ENCODE measurements at regions not wholly inside any gene's neighbourhood (a gene's known extent, or its start where the extent isn't known, plus 50 kb on each side); places are given as distances from the start of the nearest gene placed in this dataset.
"Not testable (repeated sequence)": the region's sequence is repeated elsewhere in the genome, so short reads cannot be mapped to it uniquely, and the experiment has no call there.

DNA sequence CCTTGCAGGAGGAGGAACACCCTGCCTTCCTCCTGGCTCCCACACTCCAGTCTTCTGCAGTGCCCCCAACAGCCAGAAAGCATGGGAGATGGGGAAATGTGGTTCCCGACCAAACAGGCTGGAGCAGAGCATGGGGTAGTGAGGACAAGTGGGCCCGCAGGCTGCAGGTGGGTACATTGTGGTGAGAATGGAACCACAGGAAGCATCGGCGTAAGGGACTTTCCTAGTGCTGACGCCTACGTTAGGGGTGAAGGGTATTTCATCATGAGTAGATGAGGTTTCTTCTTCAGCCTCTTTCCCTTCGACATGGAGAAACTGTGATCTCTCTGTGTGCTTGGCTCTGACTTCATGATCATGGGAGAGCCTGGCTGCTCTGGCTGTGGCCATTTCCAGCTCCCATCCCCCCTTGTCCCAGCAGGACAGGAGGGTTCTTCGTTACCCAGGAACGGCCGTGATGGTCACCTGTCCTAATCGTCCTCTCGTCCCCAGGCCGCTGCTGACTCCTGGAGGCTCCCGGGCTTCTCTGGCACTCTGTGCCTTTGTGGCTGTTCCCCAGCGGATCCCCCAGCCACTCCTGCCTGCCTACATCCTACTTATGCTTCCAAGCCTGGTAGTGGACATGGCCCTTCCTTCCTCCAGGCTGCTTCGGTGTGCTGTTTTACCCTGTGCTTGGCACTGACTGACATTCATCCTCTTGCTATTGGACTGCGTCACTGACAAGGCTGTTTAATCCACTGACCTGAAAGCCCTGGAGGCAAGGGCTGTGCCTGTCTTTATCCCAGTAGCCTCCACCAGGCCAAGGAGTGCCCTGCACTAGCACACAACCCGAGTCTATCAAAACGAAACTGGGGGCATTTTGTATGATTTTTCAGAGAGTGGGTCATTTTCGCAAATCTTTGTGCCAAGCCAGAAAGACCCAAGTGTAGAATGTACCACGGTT is 65.2 kb upstream of the CECR2 start:
- peak; percentile 97 for ATAC-seq
- Mint-ChIP-seq H3K36me3 (peaks cover 0 to 10% (median 0%) of the 10 kb centered on the region in 5 donors), H3K9me3 (peaks cover 0 to 6% (median 0%) of the 10 kb centered on the region in 11 donors), H3K27me3 (peaks cover 0 to 2% (median 0%) of the 10 kb centered on the region in 5 donors), H3K4me3 (peak overlapping the region; percentile 7 to 86 (median 58)), H3K27ac (peak overlapping the region; percentile 36 to 95 (median 87)), H3K4me1 (peaks cover 6 to 46% (median 28%) of the 10 kb centered on the region in 7 donors)
- DNase-seq: peak; percentile 9 to 78 (median 56)
- ChIA-PET CTCF (no interaction called here), POLR2A (no interaction called here)
- Histone ChIP-seq H3K27me3 (ENCODE audit: control insufficient read depth in 2 of 2, insufficient read depth in 2 of 2, low read length in 2 of 2) (no peaks in the 10 kb centered on the region), H3K36me3 (ENCODE audit: control insufficient read depth in 2 of 3, insufficient read depth in 3 of 3, low read length in 3 of 3) (no peaks in the 10 kb centered on the region), H3K9me3 (ENCODE audit: control insufficient read depth in 2 of 3, low read length in 3 of 3) (peaks cover 0 to 5% (median 0%) of the 10 kb centered on the region in 3 experiments), H3K4me3 (ENCODE audit: low read length) (peak overlapping the region; percentile 27), H3K4me1 (ENCODE audit: control insufficient read depth in 2 of 2, insufficient read depth in 2 of 2, low read length in 2 of 2) (peaks cover 12 to 14% of the 10 kb centered on the region in 2 donors), H3K27ac (ENCODE audit: low read depth, low read length) (peak overlapping the region; percentile 51)
- intact Hi-C loops (cut with micrococcal nuclease): loop anchor here in 1 of 2 donors (1.0 to 5.0 kb wide), 4 partner anchors 24 to 85 kb away; partner anchors contain the start of gene ADA2

DNA sequence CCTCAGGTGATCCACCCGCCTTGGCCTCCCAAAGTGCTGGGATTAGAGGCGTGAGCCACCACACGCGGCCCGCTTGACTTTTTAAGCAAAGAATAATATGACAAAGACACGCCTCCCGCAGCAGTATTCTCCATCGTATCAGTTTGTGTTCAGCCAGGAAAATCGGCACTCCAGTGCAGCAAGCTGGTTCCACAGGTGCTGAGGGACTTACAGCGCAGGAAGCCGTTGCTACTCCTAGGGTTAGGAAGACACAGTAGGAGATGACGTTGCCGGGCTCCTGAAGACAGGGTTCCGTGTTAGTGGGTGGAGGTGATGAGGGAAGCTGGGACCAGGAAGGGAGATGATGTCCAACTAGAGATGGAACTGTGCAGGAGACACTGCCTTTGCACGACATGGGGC is 65.8 kb upstream of the CECR2 start:
- H3K9me3 Mint-ChIP-seq: peaks cover 0 to 6% (median 0%) of the 10 kb centered on the region in 11 donors
- Histone ChIP-seq H3K36me3 (ENCODE audit: control insufficient read depth in 2 of 3, insufficient read depth in 3 of 3, low read length in 3 of 3) (no peaks in the 10 kb centered on the region), H3K27me3 (ENCODE audit: control insufficient read depth in 2 of 2, insufficient read depth in 2 of 2, low read length in 2 of 2) (no peaks in the 10 kb centered on the region), H3K4me1 (ENCODE audit: control insufficient read depth in 2 of 2, insufficient read depth in 2 of 2, low read length in 2 of 2) (peaks cover 12 to 14% of the 10 kb centered on the region in 2 donors), H3K9me3 (ENCODE audit: control insufficient read depth in 2 of 3, low read length in 3 of 3) (peaks cover 0 to 5% (median 0%) of the 10 kb centered on the region in 3 experiments), H3K4me3 (ENCODE audit: low read length) (peak overlapping the region; percentile 27), H3K27ac (ENCODE audit: low read depth, low read length) (no peak overlapping the region)
- ATAC-seq: no peak
- peak overlapping the region in 8 of 9 donors; percentile 36 to 95 (median 82) for H3K27ac Mint-ChIP-seq
- ChIA-PET POLR2A (no interaction called here), CTCF (no interaction called here)
- intact Hi-C loops (cut with micrococcal nuclease): loop anchor here in 1 of 2 donors (5.0 kb wide), 1 partner anchor 66 kb away; no protein-coding TSS in a partner anchor
- peaks cover 0 to 12% (median 0%) of the 10 kb centered on the region in 5 donors for H3K36me3 Mint-ChIP-seq
- peak overlapping the region; percentile 7 to 86 (median 58) for H3K4me3 Mint-ChIP-seq
- H3K4me1 Mint-ChIP-seq: peaks cover 11 to 52% (median 35%) of the 10 kb centered on the region in 7 donors
- DNase-seq: no peak
- H3K27me3 Mint-ChIP-seq: peaks cover 0 to 2% (median 0%) of the 10 kb centered on the region in 5 donors

DNA sequence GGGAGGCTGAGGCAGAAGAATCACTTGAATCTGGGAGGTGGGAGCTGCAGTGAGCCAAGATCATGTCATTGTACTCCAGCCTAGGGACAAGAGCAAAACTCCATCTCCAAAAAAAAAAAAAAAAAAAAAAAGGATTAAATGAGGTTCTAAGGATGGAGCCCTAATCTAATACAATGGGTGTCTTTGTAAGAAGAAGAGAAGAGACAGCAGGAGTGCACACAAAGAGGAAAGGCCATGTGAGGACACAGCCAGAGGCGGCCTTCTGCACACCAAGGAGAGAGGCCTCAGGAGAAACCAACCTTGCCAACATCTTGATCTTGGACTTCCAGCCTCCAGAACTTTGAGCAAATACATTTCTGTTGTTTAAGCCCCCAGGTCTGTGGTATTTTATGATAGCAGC is 66.6 kb upstream of the CECR2 start:
- intact Hi-C loops (cut with micrococcal nuclease): loop anchor here in 1 of 2 donors (5.0 kb wide), 1 partner anchor 65 kb away; no protein-coding TSS in a partner anchor
- peaks cover 0 to 16% (median 0%) of the 10 kb centered on the region in 5 donors for H3K36me3 Mint-ChIP-seq
- peaks cover 0 to 5% (median 0%) of the 10 kb centered on the region in 3 experiments for H3K9me3 ChIP-seq (ENCODE audit: control insufficient read depth in 2 of 3, low read length in 3 of 3)
- peak overlapping the region in 3 of 10 donors; percentile 9 to 44 (median 27) for H3K4me3 Mint-ChIP-seq
- no peak for DNase-seq
- H3K9me3 Mint-ChIP-seq: peaks cover 0 to 10% (median 0%) of the 10 kb centered on the region in 11 donors
- H3K27ac ChIP-seq (ENCODE audit: low read depth, low read length): no peak overlapping the region
- POLR2A ChIA-PET: interaction anchor here (0.6 kb wide), 1 partner anchor 28 kb away, joined by 3 read pairs; no protein-coding TSS in a partner anchor
- peaks cover 12 to 14% of the 10 kb centered on the region in 2 donors for H3K4me1 ChIP-seq (ENCODE audit: control insufficient read depth in 2 of 2, insufficient read depth in 2 of 2, low read length in 2 of 2)
- no peaks in the 10 kb centered on the region for H3K36me3 ChIP-seq (ENCODE audit: control insufficient read depth in 2 of 3, insufficient read depth in 3 of 3, low read length in 3 of 3)
- peak overlapping the region in 3 of 9 donors; percentile 55 to 88 (median 80) for H3K27ac Mint-ChIP-seq
- peaks cover 0 to 2% (median 0%) of the 10 kb centered on the region in 5 donors for H3K27me3 Mint-ChIP-seq
- CTCF ChIA-PET: no interaction called here
- peaks cover 12 to 58% (median 41%) of the 10 kb centered on the region in 7 donors for H3K4me1 Mint-ChIP-seq
- H3K27me3 ChIP-seq (ENCODE audit: control insufficient read depth in 2 of 2, insufficient read depth in 2 of 2, low read length in 2 of 2): no peaks in the 10 kb centered on the region
- no peak for ATAC-seq
- H3K4me3 ChIP-seq (ENCODE audit: low read length): no peak overlapping the region

DNA sequence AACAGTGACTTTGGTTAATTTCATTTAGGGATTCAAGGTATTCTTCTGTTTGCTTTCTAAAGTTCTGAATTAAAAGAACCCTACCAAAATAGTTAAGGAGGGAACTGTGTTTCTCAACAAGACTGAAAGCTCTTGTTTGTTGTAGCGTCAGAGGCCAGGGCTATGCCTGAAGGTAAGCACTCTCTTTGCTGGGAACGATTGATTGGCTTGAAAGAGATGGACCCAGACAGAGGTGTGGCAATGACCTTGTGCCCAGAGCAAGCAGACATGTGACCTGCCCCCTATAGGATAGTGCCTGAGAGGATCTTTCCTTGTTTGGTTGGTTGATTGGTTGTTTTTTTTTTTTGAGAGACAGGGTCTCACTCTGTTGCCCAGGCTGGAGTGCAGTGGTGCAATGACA is 68.3 kb upstream of the CECR2 start:
- DNase-seq: no peak
- intact Hi-C loops (cut with micrococcal nuclease): loop anchor here in 1 of 2 donors (5.0 kb wide), 1 partner anchor 64 kb away; no protein-coding TSS in a partner anchor
- Histone ChIP-seq H3K4me1 (ENCODE audit: control insufficient read depth in 2 of 2, insufficient read depth in 2 of 2, low read length in 2 of 2) (peaks cover 12 to 14% of the 10 kb centered on the region in 2 donors), H3K27me3 (ENCODE audit: control insufficient read depth in 2 of 2, insufficient read depth in 2 of 2, low read length in 2 of 2) (no peaks in the 10 kb centered on the region), H3K4me3 (ENCODE audit: low read length) (no peak overlapping the region), H3K9me3 (ENCODE audit: control insufficient read depth in 2 of 3, low read length in 3 of 3) (peaks cover 0 to 5% (median 0%) of the 10 kb centered on the region in 3 experiments), H3K27ac (ENCODE audit: low read depth, low read length) (no peak overlapping the region), H3K36me3 (ENCODE audit: control insufficient read depth in 2 of 3, insufficient read depth in 3 of 3, low read length in 3 of 3) (no peaks in the 10 kb centered on the region)
- CTCF ChIA-PET: interaction anchor here (0.6 kb wide), 1 partner anchor 11 kb away, joined by 3 read pairs; no protein-coding TSS in a partner anchor
- Mint-ChIP-seq H3K27me3 (peaks cover 0 to 14% (median 0%) of the 10 kb centered on the region in 5 donors), H3K27ac (peak overlapping the region in 4 of 9 donors; percentile 1 to 80 (median 50)), H3K4me1 (peaks cover 12 to 51% (median 41%) of the 10 kb centered on the region in 7 donors), H3K9me3 (peaks cover 0 to 10% (median 2%) of the 10 kb centered on the region in 11 donors), H3K36me3 (peaks cover 0 to 19% (median 0%) of the 10 kb centered on the region in 5 donors), H3K4me3 (no peak overlapping the region)
- POLR2A ChIA-PET: no interaction called here
- ATAC-seq: no peak

DNA sequence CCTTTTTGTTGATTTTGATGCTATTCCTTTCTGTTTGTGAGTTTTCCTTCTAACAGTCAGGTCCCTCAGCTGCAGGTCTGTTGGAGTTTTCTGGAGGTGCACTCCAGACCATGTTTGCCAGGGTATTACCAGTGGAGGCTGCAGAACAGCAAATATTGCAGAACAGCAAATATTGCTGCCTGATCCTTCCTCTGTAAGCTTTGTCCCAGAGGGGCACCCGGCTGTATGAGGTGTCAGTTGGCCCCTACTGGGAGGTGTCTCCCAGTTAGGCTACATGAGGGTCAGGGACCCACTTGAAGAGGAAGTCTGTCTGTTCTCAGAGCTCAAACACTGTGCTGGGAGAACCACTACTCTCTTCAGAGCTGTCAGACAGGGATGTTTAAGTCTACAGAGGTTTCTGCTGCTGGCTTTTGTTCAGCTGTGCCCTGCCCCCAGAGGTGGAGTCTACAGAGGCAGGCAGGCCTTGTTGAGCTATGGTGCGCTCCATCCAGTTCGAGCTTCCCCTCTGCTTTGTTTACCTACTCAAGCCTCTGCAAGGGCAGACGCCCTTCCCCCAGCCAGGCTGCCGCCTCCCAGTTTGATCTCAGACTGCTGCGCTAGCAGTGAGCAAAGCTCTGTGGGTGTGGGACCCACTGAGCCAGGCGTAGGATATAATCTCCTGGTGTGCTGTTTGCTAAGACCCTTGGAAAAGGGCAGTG is 70.3 kb upstream of the CECR2 start:
- H3K27me3 Mint-ChIP-seq: peaks cover 0 to 30% (median 0%) of the 10 kb centered on the region in 5 donors
- H3K9me3 Mint-ChIP-seq: peaks cover 0 to 10% (median 3%) of the 10 kb centered on the region in 11 donors
- H3K27ac ChIP-seq (ENCODE audit: low read depth, low read length); H3K4me3 ChIP-seq (ENCODE audit: low read length); ATAC-seq; POLR2A ChIA-PET; CTCF ChIA-PET; H3K9me3 ChIP-seq (ENCODE audit: control insufficient read depth in 2 of 3, low read length in 3 of 3); H3K4me1 ChIP-seq (ENCODE audit: control insufficient read depth in 2 of 2, insufficient read depth in 2 of 2, low read length in 2 of 2); H3K27me3 ChIP-seq (ENCODE audit: control insufficient read depth in 2 of 2, insufficient read depth in 2 of 2, low read length in 2 of 2); H3K36me3 ChIP-seq (ENCODE audit: control insufficient read depth in 2 of 3, insufficient read depth in 3 of 3, low read length in 3 of 3): not testable (repeated sequence)
- intact Hi-C loops (cut with micrococcal nuclease): loop anchor here in 1 of 2 donors (1.0 kb wide), 1 partner anchor 11 kb away; no protein-coding TSS in a partner anchor
- peaks cover 0 to 21% (median 0%) of the 10 kb centered on the region in 5 donors for H3K36me3 Mint-ChIP-seq
- H3K27ac Mint-ChIP-seq: peak overlapping the region in 5 of 9 donors; percentile 24 to 82 (median 77)
- peaks cover 6 to 39% (median 31%) of the 10 kb centered on the region in 7 donors for H3K4me1 Mint-ChIP-seq
- DNase-seq: peak in 4 of 9 donors; percentile 14 to 62 (median 30)
- H3K4me3 Mint-ChIP-seq: peak overlapping the region in 1 of 10 donors; percentile 33

DNA sequence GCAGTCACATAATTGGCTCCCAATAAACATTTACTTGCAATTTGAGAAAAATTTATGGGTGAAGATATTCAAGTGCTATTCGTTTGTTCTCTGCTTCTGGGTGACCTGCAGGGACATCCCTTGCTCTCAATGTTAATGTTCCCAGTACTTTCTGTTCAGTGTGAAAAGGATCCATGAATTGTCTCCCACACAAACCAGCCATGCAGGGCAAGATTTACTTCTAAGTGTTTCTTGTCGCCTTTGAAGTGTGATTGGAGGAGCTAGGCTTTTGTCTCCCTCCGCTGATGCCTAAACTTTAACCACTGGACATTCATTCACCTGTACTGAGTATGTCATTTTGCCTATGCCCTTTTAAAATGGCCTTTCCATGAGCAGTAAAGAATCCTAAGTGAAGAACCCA is 66.4 kb upstream of the ADA2 start:
- no peak overlapping the region for H3K27ac Mint-ChIP-seq
- H3K27me3 Mint-ChIP-seq: peaks cover 0 to 30% (median 0%) of the 10 kb centered on the region in 5 donors
- Histone ChIP-seq H3K9me3 (ENCODE audit: control insufficient read depth in 2 of 3, low read length in 3 of 3) (no peaks in the 10 kb centered on the region), H3K4me1 (ENCODE audit: control insufficient read depth in 2 of 2, insufficient read depth in 2 of 2, low read length in 2 of 2) (peaks cover 0 to 8% of the 10 kb centered on the region in 2 donors), H3K36me3 (ENCODE audit: control insufficient read depth in 2 of 3, insufficient read depth in 3 of 3, low read length in 3 of 3) (no peaks in the 10 kb centered on the region), H3K27me3 (ENCODE audit: control insufficient read depth in 2 of 2, insufficient read depth in 2 of 2, low read length in 2 of 2) (no peaks in the 10 kb centered on the region), H3K4me3 (ENCODE audit: low read length) (no peak overlapping the region), H3K27ac (ENCODE audit: low read depth, low read length) (no peak overlapping the region)
- ATAC-seq (no peak), DNase-seq (no peak)
- POLR2A ChIA-PET: interaction anchor here (0.9 kb wide), 1 partner anchor 17 kb away, joined by 3 read pairs; no protein-coding TSS in a partner anchor
- H3K4me3 Mint-ChIP-seq: no peak overlapping the region
- peaks cover 9 to 22% (median 12%) of the 10 kb centered on the region in 7 donors for H3K4me1 Mint-ChIP-seq
- intact Hi-C loops (cut with micrococcal nuclease): no loop called here
- H3K36me3 Mint-ChIP-seq: no peaks in the 10 kb centered on the region
- no peaks in the 10 kb centered on the region for H3K9me3 Mint-ChIP-seq
- CTCF ChIA-PET: no interaction called here
